Ovary (tissue), 3 donors: ENCODE measurements at regions not wholly inside any gene's neighbourhood (a gene's known extent, or its start where the extent isn't known, plus 50 kb on each side); places are given as distances from the start of the nearest gene placed in this dataset.

Experiments used
- EP300 ChIP-seq: sonication (generic); formaldehyde crosslinking; IDR thresholded peaks from one replicate; pipeline ENCODE4 v1.6.1; 2017; ENCODE audit warnings: antibody characterized with exemption
- POLR2A ChIP-seq: fragments of 450-650 bp; IDR thresholded peaks from one replicate; pipeline ENCODE4 v1.6.1; 2017; ENCODE audit warnings: antibody characterized with exemption, mild to moderate bottlenecking, moderate library complexity
- TF ChIP-seq, protein P1 (sequence below), 3 donors: fragments of 450-650 bp in 2 of 3; fragments of 200-600 bp in 1 of 3; IDR thresholded peaks; one replicate each; pipeline versions ENCODE4 v1.5.1 to v1.8.0; 2016 to 2022; ENCODE audit warnings: antibody characterized with exemption in 3 of 3, mild to moderate bottlenecking in 1 of 3
- donor health status: DM: no; HTN: no; CAD: no.

DNA sequence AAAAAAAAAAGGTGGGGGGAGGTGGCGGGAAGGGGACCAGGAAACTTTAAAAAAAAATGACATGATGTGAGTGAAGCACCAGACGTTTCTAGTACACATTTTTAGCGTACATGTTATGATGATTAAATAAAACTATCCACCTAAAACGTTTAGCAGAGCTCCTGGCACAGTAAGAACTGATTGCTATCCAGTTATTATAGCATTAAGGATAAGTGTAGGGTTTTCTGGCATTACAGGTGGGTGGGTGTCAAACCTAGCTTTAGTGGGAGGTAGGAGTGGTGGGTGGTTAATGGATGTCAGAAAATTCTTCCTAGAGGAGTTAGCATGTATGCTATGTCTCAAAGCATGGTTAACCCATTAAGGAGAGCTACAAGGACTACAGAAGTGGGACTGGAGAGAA is 2329.5 kb downstream of the MAT2B start:
- TF ChIP-seq, protein P1, sequence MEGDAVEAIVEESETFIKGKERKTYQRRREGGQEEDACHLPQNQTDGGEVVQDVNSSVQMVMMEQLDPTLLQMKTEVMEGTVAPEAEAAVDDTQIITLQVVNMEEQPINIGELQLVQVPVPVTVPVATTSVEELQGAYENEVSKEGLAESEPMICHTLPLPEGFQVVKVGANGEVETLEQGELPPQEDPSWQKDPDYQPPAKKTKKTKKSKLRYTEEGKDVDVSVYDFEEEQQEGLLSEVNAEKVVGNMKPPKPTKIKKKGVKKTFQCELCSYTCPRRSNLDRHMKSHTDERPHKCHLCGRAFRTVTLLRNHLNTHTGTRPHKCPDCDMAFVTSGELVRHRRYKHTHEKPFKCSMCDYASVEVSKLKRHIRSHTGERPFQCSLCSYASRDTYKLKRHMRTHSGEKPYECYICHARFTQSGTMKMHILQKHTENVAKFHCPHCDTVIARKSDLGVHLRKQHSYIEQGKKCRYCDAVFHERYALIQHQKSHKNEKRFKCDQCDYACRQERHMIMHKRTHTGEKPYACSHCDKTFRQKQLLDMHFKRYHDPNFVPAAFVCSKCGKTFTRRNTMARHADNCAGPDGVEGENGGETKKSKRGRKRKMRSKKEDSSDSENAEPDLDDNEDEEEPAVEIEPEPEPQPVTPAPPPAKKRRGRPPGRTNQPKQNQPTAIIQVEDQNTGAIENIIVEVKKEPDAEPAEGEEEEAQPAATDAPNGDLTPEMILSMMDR (IDR thresholded peaks at IDR 0.05): no peak
- TF ChIP-seq POLR2A (no peak), EP300 (no peak)
